ENCODE measurements at regions not wholly inside any gene's neighbourhood (a gene's known extent, or its start where the extent isn't known, plus 50 kb on each side); places are given as distances from the start of the nearest gene placed in this dataset.

GRCh38 chr18:33837191-33837590 is 259.2 kb downstream of the ASXL3 start:
- TF ChIP-seq CTCF (IDR thresholded peaks at IDR 0.05) = no peak
- TF ChIP-seq EP300 (IDR thresholded peaks at IDR 0.05) = no peak
